GM21381 (cell line): ENCODE measurements at regions not wholly inside any gene's neighbourhood (a gene's known extent, or its start where the extent isn't known, plus 50 kb on each side); places are given as distances from the start of the nearest gene placed in this dataset.
"Not testable (repeated sequence)": the region's sequence is repeated elsewhere in the genome, so short reads cannot be mapped to it uniquely, and the experiment has no call there.

ENCODE experiments used
- ATAC-seq: cut with Tn5 transposase; IDR thresholded peaks from one replicate; pipeline ENCODE4 v1.9.1; 2021; ENCODE audit warnings: mild to moderate bottlenecking, moderate library complexity; ENCODE audit not compliant: unreplicated experiment

- no peak for ATAC-seq
Measured at GRCh38 chr15:93759629-93760028, 471.7 kb upstream of the MCTP2 start.

- no peak for ATAC-seq
Measured at GRCh38 chr15:93758824-93759223, 472.5 kb upstream of the MCTP2 start.

GRCh38 chr15:93748710-93749109 is 482.7 kb upstream of the MCTP2 start:
- ATAC-seq, result no peak

GRCh38 chr15:93734976-93735375 is 496.4 kb upstream of the MCTP2 start:
- not testable (repeated sequence) for ATAC-seq

GRCh38 chr15:93730724-93731123 is 500.6 kb upstream of the MCTP2 start:
- ATAC-seq, result no peak

GRCh38 chr15:93722165-93722564 is 509.2 kb upstream of the MCTP2 start:
- ATAC-seq, result no peak

GRCh38 chr15:93720607-93721006 is 510.8 kb upstream of the MCTP2 start:
- ATAC-seq, result no peak

- ATAC-seq, result no peak
Measured at GRCh38 chr15:93719921-93720351, 511.4 kb upstream of the MCTP2 start.

- ATAC-seq, result no peak
Measured at GRCh38 chr15:93716615-93717231, 514.6 kb upstream of the MCTP2 start.

- ATAC-seq, result no peak
Measured at GRCh38 chr15:93709708-93710107, 521.7 kb upstream of the MCTP2 start.

- no peak for ATAC-seq
Measured at GRCh38 chr15:93708724-93709445, 522.5 kb upstream of the MCTP2 start.

- ATAC-seq, result no peak
Measured at GRCh38 chr15:93707751-93708150, 523.6 kb upstream of the MCTP2 start.

GRCh38 chr15:93706495-93707292 is 524.7 kb upstream of the MCTP2 start:
- ATAC-seq, result no peak

GRCh38 chr15:93705753-93706455 is 525.5 kb upstream of the MCTP2 start:
- ATAC-seq, result no peak

- ATAC-seq, result no peak
Measured at GRCh38 chr15:93703092-93703739, 528.1 kb upstream of the MCTP2 start.

- ATAC-seq, result no peak
Measured at GRCh38 chr15:93700051-93700450, 531.3 kb upstream of the MCTP2 start.

- ATAC-seq, result no peak
Measured at GRCh38 chr15:93694033-93694432, 537.3 kb upstream of the MCTP2 start.

- ATAC-seq, result no peak
Measured at GRCh38 chr15:93683651-93684050, 547.7 kb upstream of the MCTP2 start.

GRCh38 chr15:93671387-93671943 is 559.9 kb upstream of the MCTP2 start:
- no peak for ATAC-seq

- ATAC-seq, result no peak
Measured at GRCh38 chr15:93670931-93671330, 560.4 kb upstream of the MCTP2 start.
